ENCODE measurements at regions not wholly inside any gene's neighbourhood (a gene's known extent, or its start where the extent isn't known, plus 50 kb on each side); places are given as distances from the start of the nearest gene placed in this dataset.

- TF ChIP-seq BHLHE40 (IDR thresholded peaks at IDR 0.05; ENCODE audit: low read depth, low read length) (no peak), POLR2A (IDR thresholded peaks at IDR 0.05; ENCODE audit: low read depth, low read length) (no peak), RCOR1 (IDR thresholded peaks at IDR 0.05; ENCODE audit: insufficient replicate concordance, low read length) (no peak), RFX5 (IDR thresholded peaks at IDR 0.05; ENCODE audit: low read depth, low read length) (no peak), CEBPB (IDR thresholded peaks at IDR 0.05; ENCODE audit: low read depth, low read length) (no peak)
- TF ChIP-seq, protein P1, sequence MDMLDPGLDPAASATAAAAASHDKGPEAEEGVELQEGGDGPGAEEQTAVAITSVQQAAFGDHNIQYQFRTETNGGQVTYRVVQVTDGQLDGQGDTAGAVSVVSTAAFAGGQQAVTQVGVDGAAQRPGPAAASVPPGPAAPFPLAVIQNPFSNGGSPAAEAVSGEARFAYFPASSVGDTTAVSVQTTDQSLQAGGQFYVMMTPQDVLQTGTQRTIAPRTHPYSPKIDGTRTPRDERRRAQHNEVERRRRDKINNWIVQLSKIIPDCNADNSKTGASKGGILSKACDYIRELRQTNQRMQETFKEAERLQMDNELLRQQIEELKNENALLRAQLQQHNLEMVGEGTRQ (IDR thresholded peaks at IDR 0.05; ENCODE audit: low read depth, low read length), result no peak
- TF ChIP-seq, protein P2, sequence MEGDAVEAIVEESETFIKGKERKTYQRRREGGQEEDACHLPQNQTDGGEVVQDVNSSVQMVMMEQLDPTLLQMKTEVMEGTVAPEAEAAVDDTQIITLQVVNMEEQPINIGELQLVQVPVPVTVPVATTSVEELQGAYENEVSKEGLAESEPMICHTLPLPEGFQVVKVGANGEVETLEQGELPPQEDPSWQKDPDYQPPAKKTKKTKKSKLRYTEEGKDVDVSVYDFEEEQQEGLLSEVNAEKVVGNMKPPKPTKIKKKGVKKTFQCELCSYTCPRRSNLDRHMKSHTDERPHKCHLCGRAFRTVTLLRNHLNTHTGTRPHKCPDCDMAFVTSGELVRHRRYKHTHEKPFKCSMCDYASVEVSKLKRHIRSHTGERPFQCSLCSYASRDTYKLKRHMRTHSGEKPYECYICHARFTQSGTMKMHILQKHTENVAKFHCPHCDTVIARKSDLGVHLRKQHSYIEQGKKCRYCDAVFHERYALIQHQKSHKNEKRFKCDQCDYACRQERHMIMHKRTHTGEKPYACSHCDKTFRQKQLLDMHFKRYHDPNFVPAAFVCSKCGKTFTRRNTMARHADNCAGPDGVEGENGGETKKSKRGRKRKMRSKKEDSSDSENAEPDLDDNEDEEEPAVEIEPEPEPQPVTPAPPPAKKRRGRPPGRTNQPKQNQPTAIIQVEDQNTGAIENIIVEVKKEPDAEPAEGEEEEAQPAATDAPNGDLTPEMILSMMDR (conservative IDR thresholded peaks at IDR 0.05; ENCODE audit: low read depth, low read length), result no peak
These were observed 235.1 kb downstream of the ANKRD36B start for GRCh38 chr2:97354576-97354975.
